ENCODE measurements at regions not wholly inside any gene's neighbourhood (a gene's known extent, or its start where the extent isn't known, plus 50 kb on each side); places are given as distances from the start of the nearest gene placed in this dataset.

GRCh38 chr3:63046580-63046979 is 171.4 kb upstream of the CADPS start:
- no peak overlapping the region for H2AFZ ChIP-seq (ENCODE audit: low read length)
- no peaks in the 10 kb centered on the region for H3K79me2 ChIP-seq (ENCODE audit: control insufficient read depth in 1 of 2, insufficient read depth in 2 of 2, low read length in 2 of 2)
- no peak overlapping the region for H2BK120ac ChIP-seq (replicated peaks; ENCODE audit: low read depth, low read length)
- FAIRE-seq = no peak
- H3K4me3 ChIP-seq (ENCODE audit: extremely low read depth in 1 of 4, insufficient read depth in 2 of 4, low read depth in 3 of 4, low read length in 4 of 4) = no peak overlapping the region
- no peak for TF ChIP-seq EGR1 (IDR thresholded peaks at IDR 0.05; ENCODE audit: borderline replicate concordance, low read depth, low read length)
- peaks cover 0 to 6% (median 1%) of the 10 kb centered on the region in 4 experiments; a peak in 2 of 7 replicates for H3K4me1 ChIP-seq (replicated peaks in 1 of 4; ENCODE audit: control insufficient read depth in 3 of 4, insufficient read depth in 4 of 4, low read length in 3 of 4)
- no peak overlapping the region for H3K27ac ChIP-seq (ENCODE audit: low read depth, low read length)
- no peak overlapping the region for H2BK15ac ChIP-seq (ENCODE audit: low read length)
- H2AK5ac ChIP-seq (ENCODE audit: low read depth, low read length) = no peak overlapping the region
- 82% methylated on average over 4 of the region's 4 CpGs; no CpG with 5 or more reads in 1 of the 2 experiments for WGBS, 2 experiments (ENCODE audit: extremely low coverage in 1 of 2, insufficient coverage in 1 of 2, insufficient read length in 1 of 2, insufficient replicate concordance in 2 of 2, low coverage in 1 of 2, low lambda C conversion rate in 2 of 2, missing lambda C conversion rate in 1 of 2)
- ChIA-PET POLR2A (ENCODE audit: partially characterized antibody) (interaction anchor here (0.6 kb wide), 1 partner anchor 29 kb away, joined by 3 read pairs; no protein-coding TSS in a partner anchor), CTCF (ENCODE audit: partially characterized antibody) (no interaction called here)
- H3K4ac ChIP-seq (replicated peaks; ENCODE audit: insufficient read length, low read depth, low read length) = no peak overlapping the region
- H3K23ac ChIP-seq (ENCODE audit: insufficient read length) = no peak overlapping the region
- no peak overlapping the region for H3K4me2 ChIP-seq (ENCODE audit: insufficient read depth in 1 of 2, low read depth in 2 of 2, low read length in 2 of 2)
- no peaks in the 10 kb centered on the region; the same call in 1 of the 2 replicates for H3K79me1 ChIP-seq (ENCODE audit: low read depth, low read length)
- no peak overlapping the region for H3K14ac ChIP-seq (ENCODE audit: insufficient read length)
- no peak overlapping the region for H2BK12ac ChIP-seq (ENCODE audit: low read depth, low read length)
- no peaks in the 10 kb centered on the region for H3K27me3 ChIP-seq (replicated peaks in 1 of 4; ENCODE audit: control insufficient read depth in 3 of 4, extremely low read depth in 1 of 4, insufficient read depth in 3 of 4, low read length in 3 of 4)
- no peaks in the 10 kb centered on the region for H3K23me2 ChIP-seq (ENCODE audit: low read depth, low read length)
- H4K8ac ChIP-seq (ENCODE audit: extremely low read depth, insufficient read depth, low read length) = no peak overlapping the region
- H3K9me3 ChIP-seq (ENCODE audit: insufficient read depth in 2 of 2, low read depth in 1 of 2, low read length in 1 of 2) = no peaks in the 10 kb centered on the region
- H3K36me3 ChIP-seq (ENCODE audit: control insufficient read depth in 2 of 4, insufficient read depth in 4 of 4, low read length in 3 of 4) = peaks cover 0 to 4% (median 0%) of the 10 kb centered on the region in 4 experiments; a peak in 2 of 8 replicates
- DNase-seq (ENCODE audit: low read depth in 1 of 2, low spot score in 2 of 2) = no peak
- H4K20me1 ChIP-seq (replicated peaks in 1 of 2; ENCODE audit: control insufficient read depth in 1 of 2, insufficient read depth in 2 of 2, low read length in 2 of 2) = peaks cover 0 to 2% of the 10 kb centered on the region in 2 experiments
- H3K18ac ChIP-seq (ENCODE audit: extremely low read depth, low read length) = no peak overlapping the region
- no peak overlapping the region for H3K56ac ChIP-seq (replicated peaks; ENCODE audit: insufficient read length, low read depth, low read length)
- H3K9ac ChIP-seq (replicated peaks in 1 of 4; ENCODE audit: extremely low read depth in 1 of 4, low read depth in 3 of 4, low read length in 3 of 4) = no peak overlapping the region
- no peak overlapping the region for H4K91ac ChIP-seq (replicated peaks; ENCODE audit: insufficient read length, low read length)
- H2BK20ac ChIP-seq (ENCODE audit: low read length) = no peak overlapping the region
- H2BK5ac ChIP-seq (ENCODE audit: low read depth, low read length) = no peak overlapping the region
- H4K5ac ChIP-seq (ENCODE audit: insufficient read length, low read depth, low read length) = no peak overlapping the region
